DOHH2 (cell line): ENCODE measurements at regions not wholly inside any gene's neighbourhood (a gene's known extent, or its start where the extent isn't known, plus 50 kb on each side); places are given as distances from the start of the nearest gene placed in this dataset.

Experiments
- CTCF ChIP-seq: fragments of 200-600 bp; sonication (generic); IDR thresholded peaks from one replicate; pipeline ENCODE4 v1.5.1; 2014; ENCODE audit warnings: antibody characterized with exemption, mild to moderate bottlenecking, low read depth, low read length; ENCODE audit not compliant: poor library complexity, severe bottlenecking
- EZH2phosphoT487 ChIP-seq: fragments of 200-600 bp; sonication (generic); IDR thresholded peaks from 2 replicates; pipeline ENCODE4 v1.6.1; 2017; ENCODE audit warnings: borderline replicate concordance, mild to moderate bottlenecking, antibody characterized with exemption, low read length, moderate library complexity, mixed read lengths

DNA sequence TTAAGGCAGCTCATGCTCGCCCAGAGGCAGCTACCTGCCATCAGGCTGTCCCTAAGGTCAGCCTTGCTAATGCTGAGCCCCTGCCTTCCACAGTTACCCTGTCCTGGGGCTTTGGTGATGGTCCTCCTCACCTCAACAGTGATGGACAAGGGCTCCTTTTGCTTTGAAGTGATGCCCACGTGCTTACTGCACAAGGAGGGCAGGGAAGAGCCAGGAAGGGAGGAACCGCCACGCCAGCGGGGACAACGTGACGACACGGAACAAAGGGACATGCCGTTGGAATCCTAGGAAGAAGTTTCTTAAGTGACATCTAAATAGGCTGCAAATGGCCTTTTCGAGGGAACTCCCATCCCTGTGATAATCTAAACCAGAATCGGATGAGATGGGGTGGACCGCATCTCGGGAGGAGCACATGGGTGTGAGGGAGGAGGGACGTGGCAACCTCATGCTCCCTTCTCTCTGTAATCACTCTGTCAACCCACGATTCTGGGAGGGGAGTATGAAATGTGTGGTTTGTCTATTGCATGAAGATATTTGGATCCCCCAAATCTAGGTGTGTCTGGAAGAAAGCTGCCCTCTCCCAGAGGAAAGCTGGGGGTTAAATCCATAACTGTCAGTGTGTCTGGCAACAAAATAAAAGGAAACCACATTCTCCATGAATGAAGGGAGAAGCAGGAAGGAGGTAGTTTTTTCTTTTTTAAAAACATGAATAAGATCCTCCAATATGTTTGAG, 110.9 kb upstream of the IRF2BP2 start:
- TF ChIP-seq CTCF = no peak
- no peak for TF ChIP-seq EZH2phosphoT487
